Spleen (tissue), 7 donors: ENCODE measurements at regions not wholly inside any gene's neighbourhood (a gene's known extent, or its start where the extent isn't known, plus 50 kb on each side); places are given as distances from the start of the nearest gene placed in this dataset.

Experiments
- POLR2A ChIP-seq, 3 donors: fragments of 450-650 bp; IDR thresholded peaks; one replicate each; pipeline ENCODE4 v1.5.1; 2017; ENCODE audit warnings: antibody characterized with exemption in 3 of 3, mild to moderate bottlenecking in 1 of 3
- POLR2AphosphoS5 ChIP-seq, 3 donors: sonication (generic); formaldehyde crosslinking; IDR thresholded peaks; one replicate each; pipeline ENCODE4 v1.5.1; 2017; ENCODE audit warnings: antibody characterized with exemption in 3 of 3
- TF ChIP-seq, protein P1 (sequence below), 11 experiments: fragments of 200-600 bp in 7 of 11; fragments of 450-650 bp in 4 of 11; sonication (generic) in 4 of 11; IDR thresholded peaks in 8 of 11; conservative IDR thresholded peaks in 3 of 11; 1 replicate in 7 of 11; 2 replicates in 4 of 11; pipeline versions ENCODE4 v1.4.0 to v1.8.0; 2016 to 2021; ENCODE audit warnings: antibody characterized with exemption in 11 of 11, inconsistent platforms in 4 of 11, mild to moderate bottlenecking in 1 of 11
- donor health status: DM: no; HTN: no; CAD: no; lungs with moderate emphysema.
- donor health status: DM: no; HTN: no; CAD: no.
- donor health status: DM: no; HTN: no; CAD: no.

DNA sequence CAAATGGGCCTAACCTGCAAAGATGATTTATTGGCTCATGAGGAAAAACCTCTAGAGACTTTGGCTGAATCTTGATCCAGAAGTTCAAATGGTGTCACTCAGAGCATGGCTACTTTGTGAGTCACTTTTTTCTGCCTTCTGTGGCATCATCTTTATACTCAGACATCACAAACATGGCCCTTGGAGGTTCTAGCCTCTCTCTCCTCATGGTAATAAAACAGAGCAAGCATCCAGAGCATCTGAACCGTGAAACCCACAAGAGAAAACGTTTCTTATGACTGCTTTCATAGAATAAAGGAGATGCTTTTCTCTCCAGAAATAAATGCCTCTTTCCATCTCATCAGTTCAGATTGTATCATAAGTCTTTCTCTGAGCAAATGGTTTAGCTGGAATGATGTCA, 780.3 kb downstream of the KCTD16 start:
- TF ChIP-seq, protein P1, sequence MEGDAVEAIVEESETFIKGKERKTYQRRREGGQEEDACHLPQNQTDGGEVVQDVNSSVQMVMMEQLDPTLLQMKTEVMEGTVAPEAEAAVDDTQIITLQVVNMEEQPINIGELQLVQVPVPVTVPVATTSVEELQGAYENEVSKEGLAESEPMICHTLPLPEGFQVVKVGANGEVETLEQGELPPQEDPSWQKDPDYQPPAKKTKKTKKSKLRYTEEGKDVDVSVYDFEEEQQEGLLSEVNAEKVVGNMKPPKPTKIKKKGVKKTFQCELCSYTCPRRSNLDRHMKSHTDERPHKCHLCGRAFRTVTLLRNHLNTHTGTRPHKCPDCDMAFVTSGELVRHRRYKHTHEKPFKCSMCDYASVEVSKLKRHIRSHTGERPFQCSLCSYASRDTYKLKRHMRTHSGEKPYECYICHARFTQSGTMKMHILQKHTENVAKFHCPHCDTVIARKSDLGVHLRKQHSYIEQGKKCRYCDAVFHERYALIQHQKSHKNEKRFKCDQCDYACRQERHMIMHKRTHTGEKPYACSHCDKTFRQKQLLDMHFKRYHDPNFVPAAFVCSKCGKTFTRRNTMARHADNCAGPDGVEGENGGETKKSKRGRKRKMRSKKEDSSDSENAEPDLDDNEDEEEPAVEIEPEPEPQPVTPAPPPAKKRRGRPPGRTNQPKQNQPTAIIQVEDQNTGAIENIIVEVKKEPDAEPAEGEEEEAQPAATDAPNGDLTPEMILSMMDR (IDR thresholded peaks at IDR 0.05 in 8 of 11, conservative IDR thresholded peaks at IDR 0.05 in 3 of 11) = no peak
- TF ChIP-seq POLR2AphosphoS5 (IDR thresholded peaks at IDR 0.05) (no peak), POLR2A (IDR thresholded peaks at IDR 0.05) (no peak)
